Panc1 (cell line): ENCODE measurements at regions not wholly inside any gene's neighbourhood (a gene's known extent, or its start where the extent isn't known, plus 50 kb on each side); places are given as distances from the start of the nearest gene placed in this dataset.
A peak's percentile ranks its signal among the peaks of the same experiment; 100 is the strongest.

ENCODE experiments used
- ATAC-seq: fragments of 200-7000 bp; cut with Tn5 transposase; 2 replicates; pipeline ENCODE4 v1.9.1; 2020; ENCODE audit warnings: mild to moderate bottlenecking, moderate library complexity
- BruUV-seq: library from RNA; stranded (reverse); fragments of 400-500 nt; replicated peaks from 2 replicates; lab custom pipeline; 2021; lab: Mats Ljungman, UMichigan
- CTCF ChIA-PET: fragments of 300-600 bp; sonication (Branson Sonifier 250); formaldehyde crosslinking; loops from one replicate; lab custom pipeline; 2022; ENCODE audit warnings: antibody characterized with exemption; lab: Charles Lee
- POLR2A ChIA-PET: fragments of 300-600 bp; sonication (Branson Sonifier 250); formaldehyde crosslinking; loops from one replicate; lab custom pipeline; 2022; ENCODE audit warnings: antibody characterized with exemption; lab: Charles Lee
- DNase-seq: peaks from one replicate; pipeline ENCODE4 v3.0.0-alpha.2; 2010; ENCODE audit warnings: low read depth, low spot score
- H3K27ac ChIP-seq: 2 replicates; pipeline ENCODE4 v1.5.1; 2011; ENCODE audit warnings: mild to moderate bottlenecking, low read length, inconsistent platforms
- H3K27me3 ChIP-seq: fragments of 200-500 bp; sonication (Bioruptor generic); 2 replicates; pipeline ENCODE4 v1.6.0; 2014; ENCODE audit warnings: low read length, inconsistent platforms; ENCODE audit not compliant: control insufficient read depth, insufficient read depth
- H3K36me3 ChIP-seq: fragments of 200-500 bp; sonication (Bioruptor generic); 2 replicates; pipeline ENCODE4 v1.5.1; 2014; ENCODE audit warnings: inconsistent platforms, mild to moderate bottlenecking, low read length, moderate library complexity; ENCODE audit not compliant: control insufficient read depth, insufficient read depth
- H3K4me1 ChIP-seq: 2 replicates; pipeline ENCODE4 v1.5.1; 2011; ENCODE audit warnings: inconsistent platforms, mild to moderate bottlenecking, low read length, moderate library complexity; ENCODE audit not compliant: control insufficient read depth, insufficient read depth
- H3K4me3 ChIP-seq, 2 experiments: 2 replicates each; pipeline ENCODE4 v1.5.1; 2011 to 2012; ENCODE audit warnings: low read depth in 2 of 2, low read length in 2 of 2, mild to moderate bottlenecking in 2 of 2, inconsistent platforms in 1 of 2, moderate library complexity in 1 of 2
- H3K9me3 ChIP-seq: fragments of 200-500 bp; sonication (Bioruptor generic); 2 replicates; pipeline ENCODE4 v1.5.1; 2014; ENCODE audit warnings: low read depth, mild to moderate bottlenecking, inconsistent platforms, low read length, moderate library complexity; ENCODE audit not compliant: control insufficient read depth, insufficient read depth
- CTCF ChIP-seq: fragments of 450-650 bp; IDR thresholded peaks from 2 replicates; pipeline ENCODE4 v1.5.1; 2017; ENCODE audit warnings: mild to moderate bottlenecking
- POLR2AphosphoS5 ChIP-seq: IDR thresholded peaks from 2 replicates; pipeline ENCODE4 v1.6.1; 2012; ENCODE audit warnings: mild to moderate bottlenecking, low read depth, low read length, moderate library complexity
- REST ChIP-seq, 2 experiments: IDR thresholded peaks; 2 replicates each; pipeline ENCODE4 v1.6.1; 2011 to 2012; ENCODE audit warnings: low read depth in 2 of 2, control low read depth in 1 of 2, low read length in 1 of 2, mild to moderate bottlenecking in 1 of 2, moderate library complexity in 1 of 2; ENCODE audit not compliant: insufficient read depth in 1 of 2
- SIN3A ChIP-seq: IDR thresholded peaks from 2 replicates; pipeline ENCODE4 v1.6.1; 2012; ENCODE audit warnings: low read depth, mild to moderate bottlenecking, low read length, moderate library complexity, borderline replicate concordance; ENCODE audit not compliant: insufficient read depth
- TCF7L2 ChIP-seq: IDR thresholded peaks from 2 replicates; pipeline ENCODE4 v1.6.1; 2011; ENCODE audit warnings: mild to moderate bottlenecking, low read depth, low read length, inconsistent platforms
- in situ Hi-C: cut with HindIII; loops from 2 replicates; pipeline ENCODE4 v1.10.0; 2016; ENCODE audit warnings: low sequenced_read_pairs, low pct_unique_long_range_greater_than_20kb
- intact Hi-C: fragments of 100-400 bp; cut with micrococcal nuclease; formaldehyde crosslinking; loops from one replicate; pipeline ENCODE4 v1.10.0; 2022; ENCODE audit not compliant: unreplicated experiment

- Histone ChIP-seq H3K27ac (no peak overlapping the region), H3K27me3 (no peaks in the 10 kb centered on the region), H3K9me3 (no peaks in the 10 kb centered on the region), H3K4me3 (no peak overlapping the region), H3K36me3 (no peaks in the 10 kb centered on the region), H3K4me1 (no peaks in the 10 kb centered on the region)
- CTCF ChIA-PET = interaction anchor here (1.4 kb wide), 1 partner anchor 77 kb away, joined by 9 read pairs; no protein-coding TSS in a partner anchor
- in situ Hi-C loops (no loop called here), intact Hi-C loops (loop anchor here (2.0 kb wide), 1 partner anchor 76 kb away; no protein-coding TSS in a partner anchor)
- no peak for ATAC-seq
- no peak for DNase-seq
- no TSS peak for BruUV-seq
- POLR2A ChIA-PET = no interaction called here
- TF ChIP-seq REST (IDR thresholded peaks at IDR 0.05; ENCODE audit: insufficient read depth in 1 of 2, low read depth in 2 of 2, low read length in 1 of 2) (no peak), CTCF (no peak), TCF7L2 (no peak), POLR2AphosphoS5 (no peak), SIN3A (no peak)
Observed at GRCh38 chr16:87202346-87202745, 114.8 kb downstream of the C16orf95 start.

- H3K27ac ChIP-seq = no peak overlapping the region
- POLR2A ChIA-PET = no interaction called here
- no peaks in the 10 kb centered on the region for H3K27me3 ChIP-seq
- BruUV-seq = no TSS peak
- intact Hi-C loops = loop anchor here (2.0 kb wide), 1 partner anchor 76 kb away; no protein-coding TSS in a partner anchor
- TF ChIP-seq CTCF (peak; percentile 88), POLR2AphosphoS5 (no peak)
- no peak overlapping the region for H3K4me3 ChIP-seq
- no peaks in the 10 kb centered on the region for H3K4me1 ChIP-seq
- DNase-seq (peak; percentile 43), ATAC-seq (peak; percentile 95)
- no peaks in the 10 kb centered on the region for H3K9me3 ChIP-seq
- in situ Hi-C loops = no loop called here
- H3K36me3 ChIP-seq = no peaks in the 10 kb centered on the region
- CTCF ChIA-PET = interaction anchor here (0.6 to 1.4 kb wide), 3 partner anchors 45 to 76 kb away, joined by 4 to 9 read pairs (median 5); no protein-coding TSS in a partner anchor
Observed at GRCh38 chr16:87203060-87203656, 114.0 kb downstream of the C16orf95 start.
